Colonic mucosa (tissue), 4 donors: ENCODE measurements at regions not wholly inside any gene's neighbourhood (a gene's known extent, or its start where the extent isn't known, plus 50 kb on each side); places are given as distances from the start of the nearest gene placed in this dataset.

Source experiments
- DNase-seq: peaks from one replicate; pipeline ENCODE4 v3.0.0-alpha.2; 2020
- H3K27ac ChIP-seq: fragments of 200-600 bp; one replicate; pipeline ENCODE4 v1.8.0; 2021
- H3K27me3 ChIP-seq: fragments of 200-600 bp; one replicate; pipeline ENCODE4 v1.8.0; 2021
- H3K36me3 ChIP-seq: fragments of 200-600 bp; one replicate; pipeline ENCODE4 v1.8.0; 2021
- H3K4me1 ChIP-seq: fragments of 200-600 bp; one replicate; pipeline ENCODE4 v1.8.0; 2021; ENCODE audit warnings: mild to moderate bottlenecking
- H3K4me3 ChIP-seq: fragments of 200-600 bp; one replicate; pipeline ENCODE4 v1.8.0; 2021
- H3K9ac ChIP-seq, 2 donors: one replicate each; pipeline ENCODE4 v1.7.0; 2013; ENCODE audit warnings: control low read depth in 2 of 2, low read depth in 2 of 2, low read length in 2 of 2
- H3K9me3 ChIP-seq: fragments of 200-600 bp; one replicate; pipeline ENCODE4 v1.8.0; 2021
- intact Hi-C: fragments of 100-400 bp; cut with DNase I; formaldehyde crosslinking; loops from one replicate; pipeline ENCODE4 v1.14.1; 2022
- TF ChIP-seq, protein P1 (sequence below): fragments of 200-600 bp; IDR thresholded peaks from one replicate; pipeline ENCODE4 v1.8.0; 2022; ENCODE audit warnings: antibody characterized with exemption, mild to moderate bottlenecking
- donor health status: healthy.
- donor health status: DM: no; HTN: no; CAD: no.
- donor health status: DM: no; HTN: no; CAD: no.

GRCh38 chr21:39114871-39115575 lies 68.2 kb downstream of the PSMG1 start:
- H3K9ac ChIP-seq: no peak overlapping the region
- no peaks in the 10 kb centered on the region for H3K36me3 ChIP-seq
- no peaks in the 10 kb centered on the region for H3K27me3 ChIP-seq
- TF ChIP-seq, protein P1, sequence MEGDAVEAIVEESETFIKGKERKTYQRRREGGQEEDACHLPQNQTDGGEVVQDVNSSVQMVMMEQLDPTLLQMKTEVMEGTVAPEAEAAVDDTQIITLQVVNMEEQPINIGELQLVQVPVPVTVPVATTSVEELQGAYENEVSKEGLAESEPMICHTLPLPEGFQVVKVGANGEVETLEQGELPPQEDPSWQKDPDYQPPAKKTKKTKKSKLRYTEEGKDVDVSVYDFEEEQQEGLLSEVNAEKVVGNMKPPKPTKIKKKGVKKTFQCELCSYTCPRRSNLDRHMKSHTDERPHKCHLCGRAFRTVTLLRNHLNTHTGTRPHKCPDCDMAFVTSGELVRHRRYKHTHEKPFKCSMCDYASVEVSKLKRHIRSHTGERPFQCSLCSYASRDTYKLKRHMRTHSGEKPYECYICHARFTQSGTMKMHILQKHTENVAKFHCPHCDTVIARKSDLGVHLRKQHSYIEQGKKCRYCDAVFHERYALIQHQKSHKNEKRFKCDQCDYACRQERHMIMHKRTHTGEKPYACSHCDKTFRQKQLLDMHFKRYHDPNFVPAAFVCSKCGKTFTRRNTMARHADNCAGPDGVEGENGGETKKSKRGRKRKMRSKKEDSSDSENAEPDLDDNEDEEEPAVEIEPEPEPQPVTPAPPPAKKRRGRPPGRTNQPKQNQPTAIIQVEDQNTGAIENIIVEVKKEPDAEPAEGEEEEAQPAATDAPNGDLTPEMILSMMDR: no peak
- H3K9me3 ChIP-seq: no peaks in the 10 kb centered on the region
- no peak overlapping the region for H3K27ac ChIP-seq
- H3K4me1 ChIP-seq: no peaks in the 10 kb centered on the region
- no peak overlapping the region for H3K4me3 ChIP-seq
- intact Hi-C loops: no loop called here
- no peak for DNase-seq

DNA sequence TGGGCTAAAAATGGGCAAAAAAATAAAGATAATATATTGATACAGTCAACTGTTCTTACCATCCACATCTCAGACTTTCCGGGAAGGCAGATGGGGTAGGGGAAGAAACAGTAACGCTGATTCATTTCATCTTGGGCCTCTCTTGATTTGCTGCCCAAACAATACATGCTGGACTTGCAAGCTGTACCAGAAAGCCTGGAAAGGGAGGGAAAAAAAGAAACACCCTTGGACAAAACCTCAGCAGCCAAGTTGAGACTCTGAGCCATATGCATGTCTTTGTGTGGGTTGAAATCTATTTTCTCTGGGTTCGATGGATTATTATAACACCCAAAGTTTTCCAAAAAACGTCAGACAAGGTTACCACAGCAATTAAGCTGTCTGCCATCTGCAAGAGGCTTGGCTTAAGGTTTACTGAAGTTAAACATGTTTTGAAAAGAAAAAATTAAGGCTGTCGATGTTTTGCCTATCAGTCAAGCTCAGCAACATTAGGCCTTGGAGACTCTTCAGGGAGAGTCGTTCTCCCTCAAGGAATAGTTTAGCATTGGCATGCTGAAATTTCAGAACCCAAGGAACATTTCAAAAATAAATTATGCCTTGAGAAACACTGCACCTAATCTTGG lies 71.2 kb downstream of the PSMG1 start:
- no peak for DNase-seq
- Histone ChIP-seq H3K4me3 (no peak overlapping the region), H3K27me3 (no peaks in the 10 kb centered on the region), H3K36me3 (no peaks in the 10 kb centered on the region), H3K4me1 (no peaks in the 10 kb centered on the region), H3K27ac (peak overlapping the region; percentile 3), H3K9ac (no peak overlapping the region), H3K9me3 (no peaks in the 10 kb centered on the region)
- intact Hi-C loops: no loop called here
- TF ChIP-seq, protein P1: no peak

- Histone ChIP-seq H3K27ac (no peak overlapping the region), H3K36me3 (no peaks in the 10 kb centered on the region), H3K27me3 (no peaks in the 10 kb centered on the region), H3K9me3 (no peaks in the 10 kb centered on the region), H3K4me3 (no peak overlapping the region), H3K4me1 (no peaks in the 10 kb centered on the region), H3K9ac (no peak overlapping the region)
- intact Hi-C loops: no loop called here
- TF ChIP-seq, protein P1: no peak
- no peak for DNase-seq
Measured at GRCh38 chr21:39110431-39110830, 72.8 kb downstream of the PSMG1 start.

- H3K4me1 ChIP-seq: no peaks in the 10 kb centered on the region
- no peak for DNase-seq
- H3K9ac ChIP-seq: no peak overlapping the region
- intact Hi-C loops: no loop called here
- TF ChIP-seq, protein P1: no peak
- H3K36me3 ChIP-seq: no peaks in the 10 kb centered on the region
- H3K27ac ChIP-seq: no peak overlapping the region
- H3K4me3 ChIP-seq: no peak overlapping the region
- no peaks in the 10 kb centered on the region for H3K27me3 ChIP-seq
- H3K9me3 ChIP-seq: no peaks in the 10 kb centered on the region
Measured at GRCh38 chr21:39109596-39110210, 73.5 kb downstream of the PSMG1 start.

DNA sequence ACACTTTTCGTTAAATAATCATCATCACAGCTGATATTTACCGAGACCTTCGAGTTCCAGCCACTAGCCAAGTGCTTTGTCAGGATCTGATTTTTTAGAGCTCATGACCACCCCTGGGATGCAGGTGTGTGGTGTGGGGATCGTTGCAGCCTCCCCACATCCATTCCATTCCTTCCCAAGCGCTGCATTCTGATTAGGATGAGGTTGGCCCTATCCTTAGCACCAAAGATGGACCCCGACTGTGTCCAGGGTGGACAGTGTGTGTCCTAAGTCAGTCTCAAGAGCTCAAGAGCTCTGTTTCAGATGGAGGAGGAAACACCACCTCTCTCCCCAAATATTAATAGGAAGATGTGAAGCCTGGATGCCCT lies 74.1 kb downstream of the PSMG1 start:
- no peak overlapping the region for H3K4me3 ChIP-seq
- H3K27me3 ChIP-seq: no peaks in the 10 kb centered on the region
- no peak overlapping the region for H3K27ac ChIP-seq
- no peaks in the 10 kb centered on the region for H3K4me1 ChIP-seq
- no peak for DNase-seq
- TF ChIP-seq, protein P1: no peak
- intact Hi-C loops: no loop called here
- no peaks in the 10 kb centered on the region for H3K36me3 ChIP-seq
- H3K9me3 ChIP-seq: no peaks in the 10 kb centered on the region
- no peak overlapping the region for H3K9ac ChIP-seq
